Transverse colon (tissue), 4 donors: ENCODE measurements at regions not wholly inside any gene's neighbourhood (a gene's known extent, or its start where the extent isn't known, plus 50 kb on each side); places are given as distances from the start of the nearest gene placed in this dataset.

Source experiments
- DNase-seq: peaks from one replicate; pipeline ENCODE4 v3.0.0-alpha.2; 2019
- H3K27ac ChIP-seq, 4 donors: fragments of 200-600 bp; sonication (generic); 2 replicates each; pipeline ENCODE4 v1.5.1; 2016 to 2018; ENCODE audit warnings: inconsistent platforms in 4 of 4
- H3K27me3 ChIP-seq: fragments of 200-600 bp; sonication (generic); 2 replicates; pipeline ENCODE4 v1.5.1; 2017; ENCODE audit warnings: inconsistent platforms
- H3K36me3 ChIP-seq, 4 donors: fragments of 200-600 bp; sonication (generic); 2 replicates each; pipeline ENCODE4 v1.5.1; 2017 to 2019; ENCODE audit warnings: inconsistent platforms in 4 of 4
- H3K4me1 ChIP-seq, 4 donors: fragments of 200-600 bp; sonication (generic); 2 replicates each; pipeline ENCODE4 v1.5.1; 2017 to 2020; ENCODE audit warnings: inconsistent platforms in 4 of 4
- H3K4me3 ChIP-seq, 4 donors: fragments of 200-600 bp; sonication (generic); 1 replicate in 1 of 4; 2 replicates in 3 of 4; pipeline versions ENCODE4 v1.5.1 to v1.6.1; 2017 to 2019; ENCODE audit warnings: inconsistent platforms in 4 of 4
- H3K9me3 ChIP-seq, 2 donors: fragments of 200-600 bp; sonication (generic); 2 replicates each; pipeline ENCODE4 v1.5.1; 2017 to 2019; ENCODE audit warnings: inconsistent platforms in 2 of 2
- CTCF ChIP-seq, 5 experiments: fragments of 200-600 bp in 3 of 5; fragments of 450-650 bp in 2 of 5; sonication (generic) in 3 of 5; IDR thresholded peaks; 1 replicate in 2 of 5; 2 replicates in 3 of 5; pipeline ENCODE4 v1.5.1; 2016 to 2017; ENCODE audit warnings: antibody characterized with exemption in 5 of 5, inconsistent platforms in 3 of 5, mild to moderate bottlenecking in 2 of 5, moderate library complexity in 1 of 5
- EP300 ChIP-seq: sonication (generic); formaldehyde crosslinking; IDR thresholded peaks from one replicate; pipeline ENCODE4 v1.6.1; 2017; ENCODE audit warnings: antibody characterized with exemption, low read depth
- POLR2A ChIP-seq: fragments of 450-650 bp; IDR thresholded peaks from one replicate; pipeline ENCODE4 v1.6.1; 2016; ENCODE audit warnings: antibody characterized with exemption, mild to moderate bottlenecking, moderate library complexity
- POLR2AphosphoS5 ChIP-seq, 3 donors: sonication (generic); formaldehyde crosslinking; IDR thresholded peaks; one replicate each; pipeline ENCODE4 v1.6.1; 2016; ENCODE audit warnings: antibody characterized with exemption in 3 of 3
- WGBS, 2 donors: methylation state at CpG; one replicate each; pipeline ENCODE4 v1.1.5; 2018; ENCODE audit warnings: low coverage in 1 of 2; 5-methylcytosine and 5-hydroxymethylcytosine counted together
- in situ Hi-C, 4 donors: fragments of 200-750 bp; cut with MboI; loops; one replicate each; pipeline versions ENCODE4 v1.15.0 to v1.15.1; 2017; ENCODE audit warnings: low sequenced_read_pairs in 3 of 4, low pct_ligation_motif_present in 1 of 4, low pct_unique_long_range_greater_than_20kb in 1 of 4
- intact Hi-C: fragments of 100-400 bp; cut with DNase I; formaldehyde crosslinking; loops from one replicate; pipeline ENCODE4 v1.15.1; 2023; ENCODE audit warnings: low total_unique reads

- H3K4me3 ChIP-seq: no peak overlapping the region
- intact Hi-C loops: no loop called here
- no peaks in the 10 kb centered on the region for H3K36me3 ChIP-seq
- no peak for DNase-seq
- no peaks in the 10 kb centered on the region for H3K9me3 ChIP-seq
- no peak overlapping the region for H3K27ac ChIP-seq
- H3K4me1 ChIP-seq: no peaks in the 10 kb centered on the region
- WGBS, 2 donors: 28 to 29% methylated on average over 3 of the region's 3 CpGs
- H3K27me3 ChIP-seq: no peaks in the 10 kb centered on the region
- in situ Hi-C loops: no loop called here
- TF ChIP-seq POLR2AphosphoS5 (IDR thresholded peaks at IDR 0.05) (no peak), CTCF (IDR thresholded peaks at IDR 0.05) (no peak), POLR2A (no peak), EP300 (no peak)
These were observed 269.4 kb downstream of the DNAJB9 start for GRCh38 chr7:108839076-108839475.

- no peaks in the 10 kb centered on the region for H3K9me3 ChIP-seq
- no peak overlapping the region for H3K4me3 ChIP-seq
- in situ Hi-C loops: no loop called here
These were observed 276.3 kb downstream of the DNAJB9 start for GRCh38 chr7:108845951-108846350.

GRCh38 chr7:108846471-108846870 lies 276.8 kb downstream of the DNAJB9 start:
- DNase-seq: no peak
- in situ Hi-C loops (no loop called here), intact Hi-C loops (no loop called here)
- H3K4me3 ChIP-seq: no peak overlapping the region
- H3K4me1 ChIP-seq: no peaks in the 10 kb centered on the region
- H3K27ac ChIP-seq: no peak overlapping the region
- no peaks in the 10 kb centered on the region for H3K9me3 ChIP-seq
- TF ChIP-seq POLR2A (no peak), CTCF (IDR thresholded peaks at IDR 0.05) (no peak), EP300 (no peak), POLR2AphosphoS5 (IDR thresholded peaks at IDR 0.05) (no peak)
- 69 to 77% methylated on average over 4 to 7 of the region's 7 CpGs for WGBS, 2 donors
- H3K27me3 ChIP-seq: no peaks in the 10 kb centered on the region
- no peaks in the 10 kb centered on the region for H3K36me3 ChIP-seq

More at GRCh38 chr7:108845951-108846350, 276.3 kb downstream of the DNAJB9 start:
- no peaks in the 10 kb centered on the region for H3K36me3 ChIP-seq
- H3K27me3 ChIP-seq: no peaks in the 10 kb centered on the region
- no peak overlapping the region for H3K27ac ChIP-seq
- no peak for DNase-seq
- H3K4me1 ChIP-seq: no peaks in the 10 kb centered on the region
- no peak for TF ChIP-seq POLR2AphosphoS5 (IDR thresholded peaks at IDR 0.05)
- TF ChIP-seq CTCF (IDR thresholded peaks at IDR 0.05): no peak
- TF ChIP-seq EP300: no peak
- TF ChIP-seq POLR2A: no peak
- intact Hi-C loops: no loop called here

GRCh38 chr7:108848486-108848885 lies 278.8 kb downstream of the DNAJB9 start:
- in situ Hi-C loops: no loop called here
- TF ChIP-seq POLR2AphosphoS5 (IDR thresholded peaks at IDR 0.05) (no peak), EP300 (no peak), POLR2A (no peak), CTCF (IDR thresholded peaks at IDR 0.05) (no peak)
- Histone ChIP-seq H3K4me3 (no peak overlapping the region), H3K36me3 (no peaks in the 10 kb centered on the region), H3K4me1 (no peaks in the 10 kb centered on the region), H3K9me3 (no peaks in the 10 kb centered on the region), H3K27ac (no peak overlapping the region), H3K27me3 (no peaks in the 10 kb centered on the region)
- intact Hi-C loops: no loop called here
- WGBS, 2 donors: 91 to 100% methylated on average over 1 to 5 of the region's 5 CpGs
- no peak for DNase-seq
